GM12878 (cell line): ENCODE measurements at regions not wholly inside any gene's neighbourhood (a gene's known extent, or its start where the extent isn't known, plus 50 kb on each side); places are given as distances from the start of the nearest gene placed in this dataset.

Experiments used
- ATAC-seq: fragments of 200-7000 bp; cut with Tn5 transposase; 3 replicates; pipeline ENCODE4 v1.9.1; 2020; ENCODE audit warnings: mild to moderate bottlenecking, moderate library complexity
- BruUV-seq: library from RNA; stranded (reverse); fragments of 400-500 nt; replicated peaks from 2 replicates; lab custom pipeline; 2021; lab: Mats Ljungman, UMichigan
- CTCF ChIA-PET: fragments of 300-600 bp; sonication (Branson Sonifier 250); formaldehyde crosslinking; extraction: SDS; loops from one replicate; lab custom pipeline; 2021; ENCODE audit warnings: inconsistent platforms; lab: Yijun Ruan, JAX
- POLR2A ChIA-PET: fragments of 350-600 bp; formaldehyde crosslinking; extraction: SDS; loops from one replicate; lab custom pipeline; 2021; ENCODE audit warnings: inconsistent platforms; lab: Charles Lee
- RAD21 ChIA-PET: fragments of 300-600 bp; sonication (Branson Sonifier 250); formaldehyde crosslinking; loops from one replicate; lab custom pipeline; 2023; ENCODE audit warnings: antibody characterized with exemption; ENCODE audit not compliant: unreplicated experiment; lab: Charles Lee
- SMC1A ChIA-PET: fragments of 300-600 bp; sonication (Branson Sonifier 250); formaldehyde crosslinking; loops from one replicate; lab custom pipeline; 2023; ENCODE audit not compliant: unreplicated experiment, uncharacterized antibody; lab: Charles Lee
- DNase-seq: peaks from one replicate; pipeline ENCODE4 v3.0.0-alpha.2; 2011; ENCODE audit warnings: low read depth, low spot score
- FAIRE-seq: peaks from 3 replicates; lab custom pipeline; 2011; peaks lifted over from hg19 to GRCh38; lab: Jason Lieb, UNC
- H2AFZ ChIP-seq: 2 replicates; pipeline ENCODE4 v1.6.0; 2011; ENCODE audit warnings: low read depth, low read length, control low read depth; ENCODE audit not compliant: control insufficient read depth
- H3K27ac ChIP-seq: 2 replicates; pipeline ENCODE4 v1.5.1; 2011; ENCODE audit warnings: control low read depth; ENCODE audit not compliant: control insufficient read depth, insufficient read depth
- H3K27me3 ChIP-seq, 2 experiments: replicated peaks in 1 of 2; 2 replicates each; pipeline versions ENCODE4 v1.6.0 to v1.6.1; 2011; ENCODE audit warnings: low read length in 1 of 2; ENCODE audit not compliant: control insufficient read depth in 2 of 2, insufficient read depth in 2 of 2
- H3K36me3 ChIP-seq, 2 experiments: 2 replicates each; pipeline ENCODE4 v1.5.1; 2011; ENCODE audit warnings: low read length in 1 of 2; ENCODE audit not compliant: control insufficient read depth in 2 of 2, insufficient read depth in 2 of 2
- H3K4me1 ChIP-seq: 2 replicates; pipeline ENCODE4 v1.6.1; 2011; ENCODE audit warnings: mild to moderate bottlenecking, low read length, moderate library complexity, mixed read lengths; ENCODE audit not compliant: control insufficient read depth, insufficient read depth
- H3K4me2 ChIP-seq: 2 replicates; pipeline ENCODE4 v1.6.0; 2011; ENCODE audit warnings: control low read depth; ENCODE audit not compliant: control insufficient read depth, insufficient read depth
- H3K4me3 ChIP-seq: fragments of 200-600 bp; sonication (generic); 2 replicates; pipeline ENCODE4 v1.5.1; 2016
- H3K79me2 ChIP-seq: 2 replicates; pipeline ENCODE4 v1.6.0; 2011; ENCODE audit warnings: low read length; ENCODE audit not compliant: control insufficient read depth, insufficient read depth
- H3K9ac ChIP-seq: 2 replicates; pipeline ENCODE4 v1.8.0; 2011; ENCODE audit warnings: low read length, control low read depth, mixed read lengths; ENCODE audit not compliant: control insufficient read depth, insufficient read depth
- H3K9me3 ChIP-seq: replicated peaks from 3 replicates; pipeline ENCODE4 v1.5.1; 2011; ENCODE audit warnings: mild to moderate bottlenecking, low read length; ENCODE audit not compliant: control insufficient read depth, insufficient read depth
- H4K20me1 ChIP-seq: 2 replicates; pipeline ENCODE4 v1.6.0; 2011; ENCODE audit not compliant: control insufficient read depth, insufficient read depth
- EED ChIP-seq: sonication (generic); IDR thresholded peaks from 2 replicates; pipeline ENCODE4 v1.6.1; 2016; ENCODE audit warnings: antibody characterized with exemption, low read depth
- HCFC1 ChIP-seq: fragments of 150-350 bp; IDR thresholded peaks from 2 replicates; pipeline ENCODE4 v1.6.1; 2014; ENCODE audit warnings: low read length
- IKZF2 ChIP-seq, 2 experiments: fragments of 450-650 bp; IDR thresholded peaks; 2 replicates each; pipeline ENCODE4 v1.6.1; 2017; ENCODE audit warnings: mild to moderate bottlenecking in 2 of 2, moderate library complexity in 2 of 2
- KDM1A ChIP-seq: fragments of 200-600 bp; sonication (generic); IDR thresholded peaks from 2 replicates; pipeline ENCODE4 v1.6.1; 2016; ENCODE audit warnings: borderline replicate concordance
- PAX8 ChIP-seq: fragments of 450-650 bp; IDR thresholded peaks from 2 replicates; pipeline ENCODE4 v1.6.1; 2017; ENCODE audit warnings: mild to moderate bottlenecking, moderate library complexity
- RAD51 ChIP-seq: fragments of 450-650 bp; IDR thresholded peaks from 2 replicates; pipeline ENCODE4 v1.6.1; 2016; ENCODE audit warnings: moderate library complexity, mild to moderate bottlenecking, inconsistent platforms
- SIX5 ChIP-seq: IDR thresholded peaks from 2 replicates; pipeline ENCODE4 v1.6.1; 2011; ENCODE audit warnings: mild to moderate bottlenecking, low read depth, low read length, moderate library complexity; ENCODE audit not compliant: severe bottlenecking
- SMAD5 ChIP-seq: IDR thresholded peaks from 2 replicates; pipeline ENCODE4 v1.6.1; 2016; ENCODE audit warnings: antibody characterized with exemption, low read depth
- TARDBP ChIP-seq: IDR thresholded peaks from 2 replicates; pipeline ENCODE4 v1.6.1; 2016; ENCODE audit warnings: borderline replicate concordance
- ZBTB4 ChIP-seq: fragments of 450-650 bp; formaldehyde crosslinking; IDR thresholded peaks from 2 replicates; pipeline ENCODE4 v1.4.0; 2022; ENCODE audit warnings: mild to moderate bottlenecking, moderate library complexity
- ZNF274 ChIP-seq: IDR thresholded peaks from one replicate; pipeline ENCODE4 v1.8.0; 2011; ENCODE audit not compliant: insufficient read length, insufficient read depth
- WGBS: methylation state at CpG from one replicate; pipeline ENCODE4 v1.1.6; 2016; ENCODE audit warnings: low lambda C conversion rate; ENCODE audit not compliant: insufficient replicate concordance, insufficient coverage; ENCODE audit errors: missing lambda C conversion rate; 5-methylcytosine and 5-hydroxymethylcytosine counted together
- in situ Hi-C: fragments of 300-500 bp; cut with MboI; formaldehyde crosslinking; loops from 9 replicates; pipeline ENCODE4 v1.14.3; 2018; ENCODE audit warnings: mixed read lengths
- intact Hi-C: fragments of 100-400 bp; cut with micrococcal nuclease; formaldehyde crosslinking; loops from one replicate; pipeline ENCODE4 v1.14.2; 2022; ENCODE audit not compliant: unreplicated experiment
- TF ChIP-seq, protein P1 (sequence below): IDR thresholded peaks from 2 replicates; pipeline ENCODE4 v1.6.1; 2011; ENCODE audit warnings: low read depth, low read length, improper control_type of control experiment, borderline replicate concordance
- TF ChIP-seq, protein P2 (sequence below): fragments of 450-650 bp; IDR thresholded peaks from 2 replicates; pipeline ENCODE4 v1.6.1; 2017; ENCODE audit warnings: mild to moderate bottlenecking, low read depth, inconsistent platforms; ENCODE audit not compliant: poor library complexity, severe bottlenecking
- TF ChIP-seq, protein P3 (sequence below): fragments of 150-350 bp; IDR thresholded peaks from 2 replicates; pipeline ENCODE4 v1.6.1; 2016; ENCODE audit warnings: low read depth, low read length

DNA sequence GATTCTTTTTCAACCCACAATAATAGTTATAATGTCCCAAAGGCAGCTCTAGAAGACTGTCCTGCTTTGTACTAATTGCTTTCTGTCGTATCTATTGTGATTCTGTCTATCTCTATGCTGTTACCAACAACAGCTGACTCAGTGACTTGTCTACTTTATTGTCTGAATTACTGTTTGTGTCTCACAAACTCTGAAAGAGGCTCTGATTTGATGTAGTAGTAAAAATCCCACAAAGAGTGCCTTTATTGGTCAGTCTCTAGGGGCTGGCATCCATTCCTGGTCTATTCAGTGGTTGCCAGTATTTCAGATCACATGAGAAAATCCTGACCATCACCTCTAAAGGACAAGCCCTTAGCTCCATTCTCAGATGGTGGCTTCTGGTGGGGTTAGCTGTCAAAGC is 254.2 kb downstream of the NSUN3 start:
- intact Hi-C loops = no loop called here
- H3K9me3 ChIP-seq = no peaks in the 10 kb centered on the region
- FAIRE-seq = no peak
- H3K79me2 ChIP-seq = no peaks in the 10 kb centered on the region
- no peaks in the 10 kb centered on the region for H3K4me1 ChIP-seq
- H3K36me3 ChIP-seq = no peaks in the 10 kb centered on the region
- ChIA-PET POLR2A (no interaction called here), RAD21 (no interaction called here), CTCF (no interaction called here), SMC1A (no interaction called here)
- no peak overlapping the region for H3K9ac ChIP-seq
- H3K4me2 ChIP-seq = no peak overlapping the region
- H3K4me3 ChIP-seq = no peak overlapping the region
- no peak for ATAC-seq
- no peak for DNase-seq
- H3K27ac ChIP-seq = no peak overlapping the region
- WGBS = 0% methylated on average over 1 of the region's 1 CpG
- no TSS peak for BruUV-seq
- no peak overlapping the region for H2AFZ ChIP-seq
- in situ Hi-C loops = no loop called here
- H4K20me1 ChIP-seq = no peaks in the 10 kb centered on the region
- H3K27me3 ChIP-seq = no peaks in the 10 kb centered on the region
- TF ChIP-seq IKZF2 (IDR thresholded peaks at IDR 0.05) (no peak), ZBTB4 (CRISPR knock-in tag) (no peak), SMAD5 (no peak), HCFC1 (no peak), KDM1A (no peak), SIX5 (no peak), TARDBP (no peak), RAD51 (no peak), ZNF274 (no peak), PAX8 (no peak), EED (no peak)
- TF ChIP-seq, protein P1, sequence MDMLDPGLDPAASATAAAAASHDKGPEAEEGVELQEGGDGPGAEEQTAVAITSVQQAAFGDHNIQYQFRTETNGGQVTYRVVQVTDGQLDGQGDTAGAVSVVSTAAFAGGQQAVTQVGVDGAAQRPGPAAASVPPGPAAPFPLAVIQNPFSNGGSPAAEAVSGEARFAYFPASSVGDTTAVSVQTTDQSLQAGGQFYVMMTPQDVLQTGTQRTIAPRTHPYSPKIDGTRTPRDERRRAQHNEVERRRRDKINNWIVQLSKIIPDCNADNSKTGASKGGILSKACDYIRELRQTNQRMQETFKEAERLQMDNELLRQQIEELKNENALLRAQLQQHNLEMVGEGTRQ = no peak
- TF ChIP-seq, protein P2, sequence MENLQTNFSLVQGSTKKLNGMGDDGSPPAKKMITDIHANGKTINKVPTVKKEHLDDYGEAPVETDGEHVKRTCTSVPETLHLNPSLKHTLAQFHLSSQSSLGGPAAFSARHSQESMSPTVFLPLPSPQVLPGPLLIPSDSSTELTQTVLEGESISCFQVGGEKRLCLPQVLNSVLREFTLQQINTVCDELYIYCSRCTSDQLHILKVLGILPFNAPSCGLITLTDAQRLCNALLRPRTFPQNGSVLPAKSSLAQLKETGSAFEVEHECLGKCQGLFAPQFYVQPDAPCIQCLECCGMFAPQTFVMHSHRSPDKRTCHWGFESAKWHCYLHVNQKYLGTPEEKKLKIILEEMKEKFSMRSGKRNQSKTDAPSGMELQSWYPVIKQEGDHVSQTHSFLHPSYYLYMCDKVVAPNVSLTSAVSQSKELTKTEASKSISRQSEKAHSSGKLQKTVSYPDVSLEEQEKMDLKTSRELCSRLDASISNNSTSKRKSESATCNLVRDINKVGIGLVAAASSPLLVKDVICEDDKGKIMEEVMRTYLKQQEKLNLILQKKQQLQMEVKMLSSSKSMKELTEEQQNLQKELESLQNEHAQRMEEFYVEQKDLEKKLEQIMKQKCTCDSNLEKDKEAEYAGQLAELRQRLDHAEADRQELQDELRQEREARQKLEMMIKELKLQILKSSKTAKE = no peak
- TF ChIP-seq, protein P3, sequence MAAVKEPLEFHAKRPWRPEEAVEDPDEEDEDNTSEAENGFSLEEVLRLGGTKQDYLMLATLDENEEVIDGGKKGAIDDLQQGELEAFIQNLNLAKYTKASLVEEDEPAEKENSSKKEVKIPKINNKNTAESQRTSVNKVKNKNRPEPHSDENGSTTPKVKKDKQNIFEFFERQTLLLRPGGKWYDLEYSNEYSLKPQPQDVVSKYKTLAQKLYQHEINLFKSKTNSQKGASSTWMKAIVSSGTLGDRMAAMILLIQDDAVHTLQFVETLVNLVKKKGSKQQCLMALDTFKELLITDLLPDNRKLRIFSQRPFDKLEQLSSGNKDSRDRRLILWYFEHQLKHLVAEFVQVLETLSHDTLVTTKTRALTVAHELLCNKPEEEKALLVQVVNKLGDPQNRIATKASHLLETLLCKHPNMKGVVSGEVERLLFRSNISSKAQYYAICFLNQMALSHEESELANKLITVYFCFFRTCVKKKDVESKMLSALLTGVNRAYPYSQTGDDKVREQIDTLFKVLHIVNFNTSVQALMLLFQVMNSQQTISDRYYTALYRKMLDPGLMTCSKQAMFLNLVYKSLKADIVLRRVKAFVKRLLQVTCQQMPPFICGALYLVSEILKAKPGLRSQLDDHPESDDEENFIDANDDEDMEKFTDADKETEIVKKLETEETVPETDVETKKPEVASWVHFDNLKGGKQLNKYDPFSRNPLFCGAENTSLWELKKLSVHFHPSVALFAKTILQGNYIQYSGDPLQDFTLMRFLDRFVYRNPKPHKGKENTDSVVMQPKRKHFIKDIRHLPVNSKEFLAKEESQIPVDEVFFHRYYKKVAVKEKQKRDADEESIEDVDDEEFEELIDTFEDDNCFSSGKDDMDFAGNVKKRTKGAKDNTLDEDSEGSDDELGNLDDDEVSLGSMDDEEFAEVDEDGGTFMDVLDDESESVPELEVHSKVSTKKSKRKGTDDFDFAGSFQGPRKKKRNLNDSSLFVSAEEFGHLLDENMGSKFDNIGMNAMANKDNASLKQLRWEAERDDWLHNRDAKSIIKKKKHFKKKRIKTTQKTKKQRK = no peak
